Endodermal cell (in vitro differentiated cells): ENCODE measurements at regions not wholly inside any gene's neighbourhood (a gene's known extent, or its start where the extent isn't known, plus 50 kb on each side); places are given as distances from the start of the nearest gene placed in this dataset.
A peak's percentile ranks its signal among the peaks of the same experiment; 100 is the strongest.

Source experiments
- DNase-seq: peaks from one replicate; pipeline ENCODE4 v3.0.0-alpha.2; 2017
- H3K27ac ChIP-seq: 2 replicates; pipeline ENCODE4 v1.5.1; 2013; ENCODE audit warnings: mild to moderate bottlenecking, low read depth, low read length, moderate library complexity
- H3K27me3 ChIP-seq: 2 replicates; pipeline ENCODE4 v1.6.1; 2013; ENCODE audit warnings: mild to moderate bottlenecking, low read length, moderate library complexity; ENCODE audit not compliant: insufficient read depth, control insufficient read depth, poor library complexity, severe bottlenecking
- H3K36me3 ChIP-seq: 2 replicates; pipeline ENCODE4 v1.7.0; 2013; ENCODE audit warnings: mild to moderate bottlenecking, low read length, moderate library complexity; ENCODE audit not compliant: control insufficient read depth, insufficient read depth
- H3K4me1 ChIP-seq: one replicate; pipeline ENCODE4 v1.7.0; 2013; ENCODE audit warnings: low read length; ENCODE audit not compliant: control insufficient read depth, insufficient read depth
- H3K4me3 ChIP-seq: 2 replicates; pipeline ENCODE4 v1.5.1; 2013; ENCODE audit warnings: mild to moderate bottlenecking, low read length, moderate library complexity
- H3K9ac ChIP-seq: 2 replicates; pipeline ENCODE4 v1.6.1; 2013; ENCODE audit warnings: mild to moderate bottlenecking, low read length, moderate library complexity; ENCODE audit not compliant: poor library complexity, severe bottlenecking; ENCODE audit errors: extremely low read depth
- H3K9me3 ChIP-seq: 2 replicates; pipeline ENCODE4 v1.6.1; 2013; ENCODE audit warnings: mild to moderate bottlenecking, low read length, moderate library complexity; ENCODE audit not compliant: control insufficient read depth
- H3K27ac Mint-ChIP-seq: 2 replicates; pipeline ENCODE4 v1.8.0; 2020; ENCODE audit warnings: mixed read lengths
- H3K27me3 Mint-ChIP-seq: 2 replicates; pipeline ENCODE4 v1.8.0; 2021; ENCODE audit warnings: mild to moderate bottlenecking, mixed read lengths; ENCODE audit not compliant: insufficient read depth
- H3K36me3 Mint-ChIP-seq: 2 replicates; pipeline ENCODE4 v1.8.0; 2020; ENCODE audit warnings: low read depth, mixed read lengths
- H3K4me1 Mint-ChIP-seq: 2 replicates; pipeline ENCODE4 v1.8.0; 2020; ENCODE audit warnings: mixed read lengths
- H3K4me3 Mint-ChIP-seq: 2 replicates; pipeline ENCODE4 v1.8.0; 2020; ENCODE audit warnings: mild to moderate bottlenecking, moderate library complexity, mixed read lengths
- H3K9me3 Mint-ChIP-seq: 2 replicates; pipeline ENCODE4 v1.8.0; 2020; ENCODE audit warnings: mild to moderate bottlenecking, mixed read lengths
- WGBS, 2 experiments: methylation state at CpG; one replicate each; pipeline versions ENCODE4 v1.1.5 to v1.1.7; 2013; ENCODE audit warnings: missing lambda C conversion rate in 2 of 2, mixed read lengths in 1 of 2; ENCODE audit not compliant: insufficient coverage in 1 of 2, insufficient read length in 1 of 2; 5-methylcytosine and 5-hydroxymethylcytosine counted together
- TF ChIP-seq, protein P1 (sequence below): fragments of 200-600 bp; sonication (generic); conservative IDR thresholded peaks from 2 replicates; pipeline ENCODE4 v1.5.0; 2021; ENCODE audit warnings: antibody characterized with exemption, mild to moderate bottlenecking

GRCh38 chr10:81109200-81109752, 571.6 kb downstream of the SH2D4B start:
- Histone ChIP-seq H3K4me3 (no peak overlapping the region), H3K9me3 (no peaks in the 10 kb centered on the region), H3K4me1 (no peaks in the 10 kb centered on the region), H3K27ac (no peak overlapping the region), H3K9ac (no peak overlapping the region), H3K27me3 (no peaks in the 10 kb centered on the region), H3K36me3 (no peaks in the 10 kb centered on the region)
- H3K36me3 Mint-ChIP-seq = no peaks in the 10 kb centered on the region
- H3K4me3 Mint-ChIP-seq = no peak overlapping the region
- TF ChIP-seq, protein P1, sequence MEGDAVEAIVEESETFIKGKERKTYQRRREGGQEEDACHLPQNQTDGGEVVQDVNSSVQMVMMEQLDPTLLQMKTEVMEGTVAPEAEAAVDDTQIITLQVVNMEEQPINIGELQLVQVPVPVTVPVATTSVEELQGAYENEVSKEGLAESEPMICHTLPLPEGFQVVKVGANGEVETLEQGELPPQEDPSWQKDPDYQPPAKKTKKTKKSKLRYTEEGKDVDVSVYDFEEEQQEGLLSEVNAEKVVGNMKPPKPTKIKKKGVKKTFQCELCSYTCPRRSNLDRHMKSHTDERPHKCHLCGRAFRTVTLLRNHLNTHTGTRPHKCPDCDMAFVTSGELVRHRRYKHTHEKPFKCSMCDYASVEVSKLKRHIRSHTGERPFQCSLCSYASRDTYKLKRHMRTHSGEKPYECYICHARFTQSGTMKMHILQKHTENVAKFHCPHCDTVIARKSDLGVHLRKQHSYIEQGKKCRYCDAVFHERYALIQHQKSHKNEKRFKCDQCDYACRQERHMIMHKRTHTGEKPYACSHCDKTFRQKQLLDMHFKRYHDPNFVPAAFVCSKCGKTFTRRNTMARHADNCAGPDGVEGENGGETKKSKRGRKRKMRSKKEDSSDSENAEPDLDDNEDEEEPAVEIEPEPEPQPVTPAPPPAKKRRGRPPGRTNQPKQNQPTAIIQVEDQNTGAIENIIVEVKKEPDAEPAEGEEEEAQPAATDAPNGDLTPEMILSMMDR = no peak
- H3K27me3 Mint-ChIP-seq = no peaks in the 10 kb centered on the region
- peaks cover 4% of the 10 kb centered on the region for H3K9me3 Mint-ChIP-seq
- DNase-seq = no peak
- H3K4me1 Mint-ChIP-seq = peaks cover 5% of the 10 kb centered on the region
- WGBS, 2 experiments = 91 to 96% methylated on average over 4 to 6 of the region's 6 CpGs
- H3K27ac Mint-ChIP-seq = no peak overlapping the region

- peaks cover 4% of the 10 kb centered on the region for H3K9me3 Mint-ChIP-seq
- H3K27me3 Mint-ChIP-seq = no peaks in the 10 kb centered on the region
- TF ChIP-seq, protein P1 = no peak
- no peak overlapping the region for H3K27ac ChIP-seq
- no peak overlapping the region for H3K4me3 Mint-ChIP-seq
- H3K9me3 ChIP-seq = no peaks in the 10 kb centered on the region
- WGBS, 2 experiments = 89% methylated on average over 4 of the region's 4 CpGs; no CpG with 5 or more reads in 1 of the 2 experiments
- H3K9ac ChIP-seq = no peak overlapping the region
- no peaks in the 10 kb centered on the region for H3K36me3 ChIP-seq
- H3K27ac Mint-ChIP-seq = peak overlapping the region; percentile 66
- no peaks in the 10 kb centered on the region for H3K36me3 Mint-ChIP-seq
- no peaks in the 10 kb centered on the region for H3K4me1 ChIP-seq
- no peaks in the 10 kb centered on the region for H3K27me3 ChIP-seq
- H3K4me1 Mint-ChIP-seq = no peaks in the 10 kb centered on the region
- no peak for DNase-seq
- no peak overlapping the region for H3K4me3 ChIP-seq
Measured at GRCh38 chr10:81116201-81116600, 578.5 kb downstream of the SH2D4B start.

GRCh38 chr10:81116990-81117389, 579.3 kb downstream of the SH2D4B start:
- H3K27ac Mint-ChIP-seq = no peak overlapping the region
- no peaks in the 10 kb centered on the region for H3K27me3 Mint-ChIP-seq
- peaks cover 4% of the 10 kb centered on the region for H3K9me3 Mint-ChIP-seq
- no peak for DNase-seq
- no peaks in the 10 kb centered on the region for H3K36me3 Mint-ChIP-seq
- Histone ChIP-seq H3K27ac (no peak overlapping the region), H3K9ac (no peak overlapping the region), H3K4me1 (no peaks in the 10 kb centered on the region), H3K36me3 (no peaks in the 10 kb centered on the region), H3K9me3 (no peaks in the 10 kb centered on the region), H3K27me3 (no peaks in the 10 kb centered on the region), H3K4me3 (no peak overlapping the region)
- TF ChIP-seq, protein P1 = peak; percentile 28
- H3K4me1 Mint-ChIP-seq = no peaks in the 10 kb centered on the region
- no peak overlapping the region for H3K4me3 Mint-ChIP-seq
